ENCODE measurements at regions not wholly inside any gene's neighbourhood (a gene's known extent, or its start where the extent isn't known, plus 50 kb on each side); places are given as distances from the start of the nearest gene placed in this dataset.

DNA sequence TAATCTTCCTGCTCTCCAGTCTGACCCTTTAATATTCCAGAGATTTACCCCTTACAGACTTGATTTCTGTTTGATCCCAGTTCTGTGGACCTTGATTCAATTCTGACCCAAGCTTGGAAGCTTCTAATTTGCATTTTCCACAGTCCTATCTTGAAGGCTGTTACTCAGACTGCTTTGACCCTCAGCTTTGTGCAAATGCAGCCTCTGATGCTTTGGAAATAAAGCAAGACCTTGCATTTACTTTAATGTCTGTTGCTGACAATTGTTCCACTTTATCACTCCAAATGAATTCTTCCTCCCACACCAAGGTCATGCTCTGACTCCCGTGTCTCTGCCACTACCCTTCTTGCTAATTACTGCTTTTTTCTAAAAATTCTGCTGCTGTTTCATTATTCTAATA, 886.0 kb downstream of the TUSC7 start:
- TF ChIP-seq, protein P1, sequence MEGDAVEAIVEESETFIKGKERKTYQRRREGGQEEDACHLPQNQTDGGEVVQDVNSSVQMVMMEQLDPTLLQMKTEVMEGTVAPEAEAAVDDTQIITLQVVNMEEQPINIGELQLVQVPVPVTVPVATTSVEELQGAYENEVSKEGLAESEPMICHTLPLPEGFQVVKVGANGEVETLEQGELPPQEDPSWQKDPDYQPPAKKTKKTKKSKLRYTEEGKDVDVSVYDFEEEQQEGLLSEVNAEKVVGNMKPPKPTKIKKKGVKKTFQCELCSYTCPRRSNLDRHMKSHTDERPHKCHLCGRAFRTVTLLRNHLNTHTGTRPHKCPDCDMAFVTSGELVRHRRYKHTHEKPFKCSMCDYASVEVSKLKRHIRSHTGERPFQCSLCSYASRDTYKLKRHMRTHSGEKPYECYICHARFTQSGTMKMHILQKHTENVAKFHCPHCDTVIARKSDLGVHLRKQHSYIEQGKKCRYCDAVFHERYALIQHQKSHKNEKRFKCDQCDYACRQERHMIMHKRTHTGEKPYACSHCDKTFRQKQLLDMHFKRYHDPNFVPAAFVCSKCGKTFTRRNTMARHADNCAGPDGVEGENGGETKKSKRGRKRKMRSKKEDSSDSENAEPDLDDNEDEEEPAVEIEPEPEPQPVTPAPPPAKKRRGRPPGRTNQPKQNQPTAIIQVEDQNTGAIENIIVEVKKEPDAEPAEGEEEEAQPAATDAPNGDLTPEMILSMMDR (conservative IDR thresholded peaks at IDR 0.05; ENCODE audit: low read depth in 2 of 2): no peak
- TF ChIP-seq POLR2AphosphoS5 (IDR thresholded peaks at IDR 0.05; ENCODE audit: low read depth): no peak
- no peak for TF ChIP-seq CREB1 (CRISPR knock-in tag; IDR thresholded peaks at IDR 0.05; ENCODE audit: low read depth)
- TF ChIP-seq EZH2 (IDR thresholded peaks at IDR 0.05; ENCODE audit: low read depth, unreplicated experiment): no peak
- no peak for TF ChIP-seq JUNB (IDR thresholded peaks at IDR 0.05; ENCODE audit: unreplicated experiment)
- TF ChIP-seq, protein P2, sequence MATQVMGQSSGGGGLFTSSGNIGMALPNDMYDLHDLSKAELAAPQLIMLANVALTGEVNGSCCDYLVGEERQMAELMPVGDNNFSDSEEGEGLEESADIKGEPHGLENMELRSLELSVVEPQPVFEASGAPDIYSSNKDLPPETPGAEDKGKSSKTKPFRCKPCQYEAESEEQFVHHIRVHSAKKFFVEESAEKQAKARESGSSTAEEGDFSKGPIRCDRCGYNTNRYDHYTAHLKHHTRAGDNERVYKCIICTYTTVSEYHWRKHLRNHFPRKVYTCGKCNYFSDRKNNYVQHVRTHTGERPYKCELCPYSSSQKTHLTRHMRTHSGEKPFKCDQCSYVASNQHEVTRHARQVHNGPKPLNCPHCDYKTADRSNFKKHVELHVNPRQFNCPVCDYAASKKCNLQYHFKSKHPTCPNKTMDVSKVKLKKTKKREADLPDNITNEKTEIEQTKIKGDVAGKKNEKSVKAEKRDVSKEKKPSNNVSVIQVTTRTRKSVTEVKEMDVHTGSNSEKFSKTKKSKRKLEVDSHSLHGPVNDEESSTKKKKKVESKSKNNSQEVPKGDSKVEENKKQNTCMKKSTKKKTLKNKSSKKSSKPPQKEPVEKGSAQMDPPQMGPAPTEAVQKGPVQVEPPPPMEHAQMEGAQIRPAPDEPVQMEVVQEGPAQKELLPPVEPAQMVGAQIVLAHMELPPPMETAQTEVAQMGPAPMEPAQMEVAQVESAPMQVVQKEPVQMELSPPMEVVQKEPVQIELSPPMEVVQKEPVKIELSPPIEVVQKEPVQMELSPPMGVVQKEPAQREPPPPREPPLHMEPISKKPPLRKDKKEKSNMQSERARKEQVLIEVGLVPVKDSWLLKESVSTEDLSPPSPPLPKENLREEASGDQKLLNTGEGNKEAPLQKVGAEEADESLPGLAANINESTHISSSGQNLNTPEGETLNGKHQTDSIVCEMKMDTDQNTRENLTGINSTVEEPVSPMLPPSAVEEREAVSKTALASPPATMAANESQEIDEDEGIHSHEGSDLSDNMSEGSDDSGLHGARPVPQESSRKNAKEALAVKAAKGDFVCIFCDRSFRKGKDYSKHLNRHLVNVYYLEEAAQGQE (IDR thresholded peaks at IDR 0.05; ENCODE audit: unreplicated experiment): no peak
- TF ChIP-seq, protein P3, sequence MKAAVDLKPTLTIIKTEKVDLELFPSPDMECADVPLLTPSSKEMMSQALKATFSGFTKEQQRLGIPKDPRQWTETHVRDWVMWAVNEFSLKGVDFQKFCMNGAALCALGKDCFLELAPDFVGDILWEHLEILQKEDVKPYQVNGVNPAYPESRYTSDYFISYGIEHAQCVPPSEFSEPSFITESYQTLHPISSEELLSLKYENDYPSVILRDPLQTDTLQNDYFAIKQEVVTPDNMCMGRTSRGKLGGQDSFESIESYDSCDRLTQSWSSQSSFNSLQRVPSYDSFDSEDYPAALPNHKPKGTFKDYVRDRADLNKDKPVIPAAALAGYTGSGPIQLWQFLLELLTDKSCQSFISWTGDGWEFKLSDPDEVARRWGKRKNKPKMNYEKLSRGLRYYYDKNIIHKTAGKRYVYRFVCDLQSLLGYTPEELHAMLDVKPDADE (IDR thresholded peaks at IDR 0.05): no peak
- TF ChIP-seq EZH2phosphoT487 (IDR thresholded peaks at IDR 0.05; ENCODE audit: unreplicated experiment): no peak
- TF ChIP-seq NANOG (IDR thresholded peaks at IDR 0.05; ENCODE audit: borderline replicate concordance): no peak
- TF ChIP-seq STAT1 (IDR thresholded peaks at IDR 0.05; ENCODE audit: unreplicated experiment): no peak
- TF ChIP-seq, protein P4, sequence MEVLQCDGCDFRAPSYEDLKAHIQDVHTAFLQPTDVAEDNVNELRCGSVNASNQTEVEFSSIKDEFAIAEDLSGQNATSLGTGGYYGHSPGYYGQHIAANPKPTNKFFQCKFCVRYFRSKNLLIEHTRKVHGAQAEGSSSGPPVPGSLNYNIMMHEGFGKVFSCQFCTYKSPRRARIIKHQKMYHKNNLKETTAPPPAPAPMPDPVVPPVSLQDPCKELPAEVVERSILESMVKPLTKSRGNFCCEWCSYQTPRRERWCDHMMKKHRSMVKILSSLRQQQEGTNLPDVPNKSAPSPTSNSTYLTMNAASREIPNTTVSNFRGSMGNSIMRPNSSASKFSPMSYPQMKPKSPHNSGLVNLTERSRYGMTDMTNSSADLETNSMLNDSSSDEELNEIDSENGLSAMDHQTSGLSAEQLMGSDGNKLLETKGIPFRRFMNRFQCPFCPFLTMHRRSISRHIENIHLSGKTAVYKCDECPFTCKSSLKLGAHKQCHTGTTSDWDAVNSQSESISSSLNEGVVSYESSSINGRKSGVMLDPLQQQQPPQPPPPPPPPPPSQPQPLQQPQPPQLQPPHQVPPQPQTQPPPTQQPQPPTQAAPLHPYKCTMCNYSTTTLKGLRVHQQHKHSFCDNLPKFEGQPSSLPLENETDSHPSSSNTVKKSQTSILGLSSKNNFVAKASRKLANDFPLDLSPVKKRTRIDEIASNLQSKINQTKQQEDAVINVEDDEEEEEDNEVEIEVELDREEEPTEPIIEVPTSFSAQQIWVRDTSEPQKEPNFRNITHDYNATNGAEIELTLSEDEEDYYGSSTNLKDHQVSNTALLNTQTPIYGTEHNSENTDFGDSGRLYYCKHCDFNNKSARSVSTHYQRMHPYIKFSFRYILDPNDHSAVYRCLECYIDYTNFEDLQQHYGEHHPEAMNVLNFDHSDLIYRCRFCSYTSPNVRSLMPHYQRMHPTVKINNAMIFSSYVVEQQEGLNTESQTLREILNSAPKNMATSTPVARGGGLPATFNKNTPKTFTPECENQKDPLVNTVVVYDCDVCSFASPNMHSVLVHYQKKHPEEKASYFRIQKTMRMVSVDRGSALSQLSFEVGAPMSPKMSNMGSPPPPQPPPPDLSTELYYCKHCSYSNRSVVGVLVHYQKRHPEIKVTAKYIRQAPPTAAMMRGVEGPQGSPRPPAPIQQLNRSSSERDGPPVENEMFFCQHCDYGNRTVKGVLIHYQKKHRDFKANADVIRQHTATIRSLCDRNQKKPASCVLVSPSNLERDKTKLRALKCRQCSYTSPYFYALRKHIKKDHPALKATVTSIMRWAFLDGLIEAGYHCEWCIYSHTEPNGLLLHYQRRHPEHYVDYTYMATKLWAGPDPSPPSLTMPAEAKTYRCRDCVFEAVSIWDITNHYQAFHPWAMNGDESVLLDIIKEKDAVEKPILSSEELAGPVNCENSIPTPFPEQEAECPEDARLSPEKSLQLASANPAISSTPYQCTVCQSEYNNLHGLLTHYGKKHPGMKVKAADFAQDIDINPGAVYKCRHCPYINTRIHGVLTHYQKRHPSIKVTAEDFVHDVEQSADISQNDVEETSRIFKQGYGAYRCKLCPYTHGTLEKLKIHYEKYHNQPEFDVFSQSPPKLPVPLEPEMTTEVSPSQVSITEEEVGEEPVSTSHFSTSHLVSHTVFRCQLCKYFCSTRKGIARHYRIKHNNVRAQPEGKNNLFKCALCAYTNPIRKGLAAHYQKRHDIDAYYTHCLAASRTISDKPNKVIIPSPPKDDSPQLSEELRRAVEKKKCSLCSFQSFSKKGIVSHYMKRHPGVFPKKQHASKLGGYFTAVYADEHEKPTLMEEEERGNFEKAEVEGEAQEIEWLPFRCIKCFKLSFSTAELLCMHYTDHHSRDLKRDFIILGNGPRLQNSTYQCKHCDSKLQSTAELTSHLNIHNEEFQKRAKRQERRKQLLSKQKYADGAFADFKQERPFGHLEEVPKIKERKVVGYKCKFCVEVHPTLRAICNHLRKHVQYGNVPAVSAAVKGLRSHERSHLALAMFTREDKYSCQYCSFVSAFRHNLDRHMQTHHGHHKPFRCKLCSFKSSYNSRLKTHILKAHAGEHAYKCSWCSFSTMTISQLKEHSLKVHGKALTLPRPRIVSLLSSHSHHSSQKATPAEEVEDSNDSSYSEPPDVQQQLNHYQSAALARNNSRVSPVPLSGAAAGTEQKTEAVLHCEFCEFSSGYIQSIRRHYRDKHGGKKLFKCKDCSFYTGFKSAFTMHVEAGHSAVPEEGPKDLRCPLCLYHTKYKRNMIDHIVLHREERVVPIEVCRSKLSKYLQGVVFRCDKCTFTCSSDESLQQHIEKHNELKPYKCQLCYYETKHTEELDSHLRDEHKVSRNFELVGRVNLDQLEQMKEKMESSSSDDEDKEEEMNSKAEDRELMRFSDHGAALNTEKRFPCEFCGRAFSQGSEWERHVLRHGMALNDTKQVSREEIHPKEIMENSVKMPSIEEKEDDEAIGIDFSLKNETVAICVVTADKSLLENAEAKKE (CRISPR knock-in tag; IDR thresholded peaks at IDR 0.05): no peak
- TF ChIP-seq ZNF331 (CRISPR knock-in tag; IDR thresholded peaks at IDR 0.05; ENCODE audit: low read depth): no peak

All from GM23338 (cell line).